ENCODE measurements at regions not wholly inside any gene's neighbourhood (a gene's known extent, or its start where the extent isn't known, plus 50 kb on each side); places are given as distances from the start of the nearest gene placed in this dataset.

GRCh38 chr10:105969884-105970377 lies 1194.6 kb downstream of the SORCS1 start:
- no peak for TF ChIP-seq CTCF (conservative IDR thresholded peaks at IDR 0.05; ENCODE audit: low read depth, low read length)
- TF ChIP-seq RCOR1 (IDR thresholded peaks at IDR 0.05; ENCODE audit: insufficient replicate concordance, low read length): no peak
- no peak for TF ChIP-seq POLR2A (IDR thresholded peaks at IDR 0.05; ENCODE audit: low read depth, low read length)
- TF ChIP-seq RAD21 (IDR thresholded peaks at IDR 0.05; ENCODE audit: low read length): no peak
- no peak for TF ChIP-seq RFX5 (IDR thresholded peaks at IDR 0.05; ENCODE audit: low read depth, low read length)
- no peak for TF ChIP-seq SMC3 (IDR thresholded peaks at IDR 0.05; ENCODE audit: low read depth, low read length)
- TF ChIP-seq USF2 (IDR thresholded peaks at IDR 0.05; ENCODE audit: low read depth, low read length): no peak
- no peak for TF ChIP-seq ELK1 (IDR thresholded peaks at IDR 0.05; ENCODE audit: borderline replicate concordance, low read depth, low read length)
- TF ChIP-seq MAZ (IDR thresholded peaks at IDR 0.05; ENCODE audit: borderline replicate concordance, low read depth, low read length): no peak
- no peak for TF ChIP-seq NFE2L2 (IDR thresholded peaks at IDR 0.05; ENCODE audit: low read depth, low read length)
- no peak for TF ChIP-seq BHLHE40 (IDR thresholded peaks at IDR 0.05; ENCODE audit: low read depth, low read length)
- no peak for TF ChIP-seq FOS (IDR thresholded peaks at IDR 0.05; ENCODE audit: low read depth, low read length)
